Natural killer cell (primary cell): ENCODE measurements at regions not wholly inside any gene's neighbourhood (a gene's known extent, or its start where the extent isn't known, plus 50 kb on each side); places are given as distances from the start of the nearest gene placed in this dataset.

ENCODE experiments used
- ATAC-seq, 3 donors: fragments of 150-1000 bp in 2 of 3; fragments of 200-7000 bp in 1 of 3; cut with Tn5 transposase; 1 replicate in 1 of 3; 2 replicates in 2 of 3; pipeline ENCODE4 v1.10.0; 2021; ENCODE audit warnings: mild to moderate bottlenecking in 2 of 3, moderate library complexity in 2 of 3
- DNase-seq, 2 donors: peaks; one replicate each; pipeline versions ENCODE4 v3.0.0 to v3.0.0-alpha.2; 2013 to 2021; ENCODE audit warnings: mixed read lengths in 1 of 2
- H3K27ac ChIP-seq: one replicate; pipeline ENCODE4 v1.5.1; 2013; ENCODE audit warnings: mild to moderate bottlenecking, low read length
- H3K27me3 ChIP-seq: one replicate; pipeline ENCODE4 v1.6.1; 2013; ENCODE audit warnings: low read length; ENCODE audit not compliant: control insufficient read depth, insufficient read depth
- H3K36me3 ChIP-seq: one replicate; pipeline ENCODE4 v1.6.1; 2013; ENCODE audit warnings: low read length; ENCODE audit not compliant: control insufficient read depth, insufficient read depth
- H3K4me1 ChIP-seq: one replicate; pipeline ENCODE4 v1.6.1; 2013; ENCODE audit warnings: low read length; ENCODE audit not compliant: control insufficient read depth, insufficient read depth
- H3K4me3 ChIP-seq: one replicate; pipeline ENCODE4 v1.5.1; 2013; ENCODE audit warnings: low read length
- H3K9me3 ChIP-seq: one replicate; pipeline ENCODE4 v1.6.1; 2013; ENCODE audit warnings: low read length; ENCODE audit not compliant: control insufficient read depth, insufficient read depth
- H3K27ac Mint-ChIP-seq, 2 donors: one replicate each; pipeline ENCODE4 v1.8.0; 2022; ENCODE audit warnings: mild to moderate bottlenecking in 2 of 2, mixed read lengths in 2 of 2, moderate library complexity in 1 of 2
- H3K27me3 Mint-ChIP-seq, 2 donors: one replicate each; pipeline ENCODE4 v1.8.0; 2022; ENCODE audit warnings: low read depth in 2 of 2, mixed read lengths in 2 of 2
- H3K36me3 Mint-ChIP-seq: one replicate; pipeline ENCODE4 v1.8.0; 2022; ENCODE audit warnings: mixed read lengths
- H3K4me1 Mint-ChIP-seq, 2 donors: one replicate each; pipeline ENCODE4 v1.8.0; 2022; ENCODE audit warnings: mixed read lengths in 2 of 2
- H3K4me3 Mint-ChIP-seq: one replicate; pipeline ENCODE4 v1.8.0; 2022; ENCODE audit warnings: mild to moderate bottlenecking, moderate library complexity, mixed read lengths
- H3K9me3 Mint-ChIP-seq, 2 donors: one replicate each; pipeline ENCODE4 v1.8.0; 2022; ENCODE audit warnings: mixed read lengths in 2 of 2
- WGBS: methylation state at CpG from one replicate; pipeline ENCODE4 v1.1.7; 2013; ENCODE audit warnings: missing lambda C conversion rate; ENCODE audit not compliant: insufficient coverage; 5-methylcytosine and 5-hydroxymethylcytosine counted together
- intact Hi-C: fragments of 100-400 bp; cut with micrococcal nuclease; formaldehyde crosslinking; loops from one replicate; pipeline ENCODE4 v1.14.2; 2022
- TF ChIP-seq, protein P1 (sequence below): fragments of 200-600 bp; IDR thresholded peaks from one replicate; pipeline ENCODE4 v1.8.0; 2022; ENCODE audit warnings: antibody characterized with exemption

GRCh38 chr4:159677521-159677920 lies 574.6 kb downstream of the RAPGEF2 start:
- Mint-ChIP-seq H3K9me3 (peaks cover 8 to 10% of the 10 kb centered on the region in 2 donors), H3K36me3 (no peaks in the 10 kb centered on the region), H3K27me3 (no peaks in the 10 kb centered on the region), H3K27ac (no peak overlapping the region), H3K4me3 (no peak overlapping the region), H3K4me1 (no peaks in the 10 kb centered on the region)
- no peak overlapping the region for H3K4me3 ChIP-seq
- TF ChIP-seq, protein P1, sequence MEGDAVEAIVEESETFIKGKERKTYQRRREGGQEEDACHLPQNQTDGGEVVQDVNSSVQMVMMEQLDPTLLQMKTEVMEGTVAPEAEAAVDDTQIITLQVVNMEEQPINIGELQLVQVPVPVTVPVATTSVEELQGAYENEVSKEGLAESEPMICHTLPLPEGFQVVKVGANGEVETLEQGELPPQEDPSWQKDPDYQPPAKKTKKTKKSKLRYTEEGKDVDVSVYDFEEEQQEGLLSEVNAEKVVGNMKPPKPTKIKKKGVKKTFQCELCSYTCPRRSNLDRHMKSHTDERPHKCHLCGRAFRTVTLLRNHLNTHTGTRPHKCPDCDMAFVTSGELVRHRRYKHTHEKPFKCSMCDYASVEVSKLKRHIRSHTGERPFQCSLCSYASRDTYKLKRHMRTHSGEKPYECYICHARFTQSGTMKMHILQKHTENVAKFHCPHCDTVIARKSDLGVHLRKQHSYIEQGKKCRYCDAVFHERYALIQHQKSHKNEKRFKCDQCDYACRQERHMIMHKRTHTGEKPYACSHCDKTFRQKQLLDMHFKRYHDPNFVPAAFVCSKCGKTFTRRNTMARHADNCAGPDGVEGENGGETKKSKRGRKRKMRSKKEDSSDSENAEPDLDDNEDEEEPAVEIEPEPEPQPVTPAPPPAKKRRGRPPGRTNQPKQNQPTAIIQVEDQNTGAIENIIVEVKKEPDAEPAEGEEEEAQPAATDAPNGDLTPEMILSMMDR: no peak
- 73% methylated on average over 1 of the region's 1 CpG for WGBS
- H3K27ac ChIP-seq: no peak overlapping the region
- DNase-seq (no peak), ATAC-seq (no peak)
- intact Hi-C loops: no loop called here
- H3K36me3 ChIP-seq: no peaks in the 10 kb centered on the region
- H3K9me3 ChIP-seq: no peaks in the 10 kb centered on the region
- no peaks in the 10 kb centered on the region for H3K27me3 ChIP-seq
- H3K4me1 ChIP-seq: no peaks in the 10 kb centered on the region

GRCh38 chr4:159682996-159683395 lies 580.1 kb downstream of the RAPGEF2 start:
- WGBS: 95% methylated on average over 3 of the region's 4 CpGs

DNA sequence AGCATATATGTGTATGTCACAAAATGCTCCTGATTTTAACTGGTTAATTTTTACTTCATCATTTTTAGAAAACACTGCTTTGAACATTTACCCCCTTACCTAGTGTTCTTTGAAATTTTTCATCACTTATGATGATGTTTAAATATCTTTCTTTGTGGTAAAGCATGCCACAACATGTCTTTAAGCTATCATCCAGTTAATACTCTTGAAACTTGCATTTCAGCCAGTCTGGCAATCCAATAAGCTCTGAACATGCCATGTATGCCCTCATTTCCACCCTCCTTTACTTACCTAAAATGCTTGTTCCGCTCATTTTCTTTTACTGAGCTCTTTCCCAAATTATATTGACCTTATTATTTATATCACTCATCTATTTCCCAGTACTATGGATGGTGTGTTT lies 581.2 kb downstream of the RAPGEF2 start:
- no peak overlapping the region for H3K27ac Mint-ChIP-seq
- no peaks in the 10 kb centered on the region for H3K36me3 Mint-ChIP-seq
- Histone ChIP-seq H3K27me3 (no peaks in the 10 kb centered on the region), H3K9me3 (no peaks in the 10 kb centered on the region), H3K36me3 (no peaks in the 10 kb centered on the region), H3K4me1 (no peaks in the 10 kb centered on the region), H3K27ac (no peak overlapping the region), H3K4me3 (no peak overlapping the region)
- DNase-seq (no peak), ATAC-seq (no peak)
- no peaks in the 10 kb centered on the region for H3K27me3 Mint-ChIP-seq
- intact Hi-C loops: no loop called here
- no peaks in the 10 kb centered on the region for H3K4me1 Mint-ChIP-seq
- H3K9me3 Mint-ChIP-seq: peaks cover 9 to 32% of the 10 kb centered on the region in 2 donors
- H3K4me3 Mint-ChIP-seq: no peak overlapping the region
- WGBS: no CpG with 5 or more reads among the region's 1 CpG
- TF ChIP-seq, protein P1: no peak

More at GRCh38 chr4:159682996-159683395, 580.1 kb downstream of the RAPGEF2 start:
- Mint-ChIP-seq H3K9me3 (peaks cover 8 to 26% of the 10 kb centered on the region in 2 donors), H3K4me1 (no peaks in the 10 kb centered on the region), H3K27me3 (no peaks in the 10 kb centered on the region), H3K4me3 (no peak overlapping the region), H3K36me3 (no peaks in the 10 kb centered on the region), H3K27ac (no peak overlapping the region)
- TF ChIP-seq, protein P1: no peak
- ATAC-seq (no peak), DNase-seq (no peak)
- no peaks in the 10 kb centered on the region for H3K9me3 ChIP-seq
- no peak overlapping the region for H3K4me3 ChIP-seq
- H3K4me1 ChIP-seq: no peaks in the 10 kb centered on the region
- no peak overlapping the region for H3K27ac ChIP-seq
- H3K27me3 ChIP-seq: no peaks in the 10 kb centered on the region
- H3K36me3 ChIP-seq: no peaks in the 10 kb centered on the region
- intact Hi-C loops: no loop called here

- H3K9me3 Mint-ChIP-seq: peaks cover 9 to 33% of the 10 kb centered on the region in 2 donors
- no peaks in the 10 kb centered on the region for H3K36me3 ChIP-seq
- intact Hi-C loops: no loop called here
- TF ChIP-seq, protein P1: no peak
- no peaks in the 10 kb centered on the region for H3K4me1 Mint-ChIP-seq
- no peak overlapping the region for H3K27ac ChIP-seq
- WGBS: 13% methylated on average over 2 of the region's 3 CpGs
- H3K27ac Mint-ChIP-seq: no peak overlapping the region
- DNase-seq: no peak
- ATAC-seq: no peak
- H3K36me3 Mint-ChIP-seq: no peaks in the 10 kb centered on the region
- no peaks in the 10 kb centered on the region for H3K27me3 ChIP-seq
- no peaks in the 10 kb centered on the region for H3K27me3 Mint-ChIP-seq
- H3K9me3 ChIP-seq: no peaks in the 10 kb centered on the region
- no peak overlapping the region for H3K4me3 ChIP-seq
- H3K4me1 ChIP-seq: no peaks in the 10 kb centered on the region
- no peak overlapping the region for H3K4me3 Mint-ChIP-seq
Measured at GRCh38 chr4:159685340-159686092, 582.6 kb downstream of the RAPGEF2 start.
